GM23338 (cell line): ENCODE measurements at regions not wholly inside any gene's neighbourhood (a gene's known extent, or its start where the extent isn't known, plus 50 kb on each side); places are given as distances from the start of the nearest gene placed in this dataset.

Experiments used
- ATAC-seq: fragments of 200-7000 bp; cut with Tn5 transposase; 3 replicates; pipeline ENCODE4 v1.9.1; 2020
- DNase-seq: peaks from one replicate; pipeline ENCODE4 v3.0.0-alpha.2; 2015; ENCODE audit warnings: low spot score
- H2AFZ ChIP-seq: fragments of 200-600 bp; sonication (generic); 2 replicates; pipeline ENCODE4 v1.8.0; 2016; ENCODE audit warnings: antibody characterized with exemption, mild to moderate bottlenecking, moderate library complexity
- H3F3A ChIP-seq: fragments of 200-600 bp; sonication (generic); replicated peaks from 2 replicates; pipeline ENCODE4 v1.8.0; 2017; ENCODE audit warnings: antibody characterized with exemption, mixed run types, low read depth
- H3K27ac ChIP-seq: fragments of 200-600 bp; sonication (generic); 2 replicates; pipeline ENCODE4 v1.6.1; 2016; ENCODE audit warnings: low read depth
- H3K27me3 ChIP-seq: fragments of 200-600 bp; sonication (generic); 2 replicates; pipeline ENCODE4 v1.8.0; 2016; ENCODE audit warnings: mild to moderate bottlenecking, mixed run types, moderate library complexity; ENCODE audit not compliant: insufficient read depth
- H3K36me3 ChIP-seq: fragments of 200-600 bp; sonication (generic); 2 replicates; pipeline ENCODE4 v1.8.0; 2016; ENCODE audit warnings: mild to moderate bottlenecking; ENCODE audit not compliant: insufficient read depth
- H3K4me1 ChIP-seq: fragments of 200-600 bp; sonication (generic); 2 replicates; pipeline ENCODE4 v1.8.0; 2016; ENCODE audit warnings: mild to moderate bottlenecking, moderate library complexity; ENCODE audit not compliant: insufficient read depth
- H3K4me2 ChIP-seq: fragments of 200-600 bp; sonication (generic); 2 replicates; pipeline ENCODE4 v1.7.1; 2017; ENCODE audit warnings: mixed run types
- H3K4me3 ChIP-seq: fragments of 200-600 bp; sonication (generic); 2 replicates; pipeline ENCODE4 v1.6.1; 2016; ENCODE audit warnings: mixed run types
- H3K79me2 ChIP-seq: fragments of 200-600 bp; sonication (generic); replicated peaks from 2 replicates; pipeline ENCODE4 v1.8.0; 2017; ENCODE audit warnings: mild to moderate bottlenecking; ENCODE audit not compliant: insufficient read depth
- H3K9me2 ChIP-seq: fragments of 200-600 bp; sonication (generic); 2 replicates; pipeline ENCODE4 v1.8.0; 2017; ENCODE audit not compliant: insufficient read depth
- H4K20me1 ChIP-seq: fragments of 200-600 bp; sonication (generic); replicated peaks from 2 replicates; pipeline ENCODE4 v1.8.0; 2017; ENCODE audit warnings: mild to moderate bottlenecking; ENCODE audit not compliant: insufficient read depth
- H3K27ac Mint-ChIP-seq: 2 replicates; pipeline ENCODE4 v1.8.0; 2020; ENCODE audit warnings: inconsistent platforms, mild to moderate bottlenecking, moderate library complexity, mixed read lengths
- H3K27me3 Mint-ChIP-seq: 3 replicates; pipeline ENCODE4 v1.8.0; 2022; ENCODE audit warnings: low read depth, mild to moderate bottlenecking, moderate library complexity, mixed read lengths, inconsistent platforms; ENCODE audit not compliant: insufficient read depth, poor library complexity
- H3K36me3 Mint-ChIP-seq: 3 replicates; pipeline ENCODE4 v1.8.0; 2021; ENCODE audit warnings: low read depth, mild to moderate bottlenecking, inconsistent platforms, moderate library complexity, mixed read lengths
- H3K4me1 Mint-ChIP-seq: 3 replicates; pipeline ENCODE4 v1.8.0; 2020; ENCODE audit warnings: mild to moderate bottlenecking, inconsistent platforms, mixed read lengths
- H3K4me3 Mint-ChIP-seq: 3 replicates; pipeline ENCODE4 v1.8.0; 2021; ENCODE audit warnings: moderate library complexity, mild to moderate bottlenecking, inconsistent platforms, mixed read lengths
- H3K9me3 Mint-ChIP-seq: 3 replicates; pipeline ENCODE4 v1.8.0; 2020; ENCODE audit warnings: moderate library complexity, mild to moderate bottlenecking, inconsistent platforms, mixed read lengths
- CREB1 ChIP-seq: fragments of 250-450 bp; sonication (Bioruptor Pico); IDR thresholded peaks from 2 replicates; pipeline ENCODE4 v1.5.0; 2020; ENCODE audit warnings: low read depth, mild to moderate bottlenecking, moderate library complexity
- ETS1 ChIP-seq: IDR thresholded peaks from 2 replicates; pipeline ENCODE4 v1.6.1; 2016; ENCODE audit warnings: antibody characterized with exemption
- EZH2 ChIP-seq: fragments of 200-600 bp; sonication (generic); IDR thresholded peaks from one replicate; pipeline ENCODE4 v1.8.0; 2017; ENCODE audit warnings: antibody characterized with exemption, mild to moderate bottlenecking, low read depth; ENCODE audit not compliant: unreplicated experiment
- EZH2phosphoT487 ChIP-seq: fragments of 200-600 bp; sonication (generic); IDR thresholded peaks from one replicate; pipeline ENCODE4 v1.8.1; 2018; ENCODE audit warnings: antibody characterized with exemption; ENCODE audit not compliant: unreplicated experiment
- JUNB ChIP-seq: IDR thresholded peaks from one replicate; pipeline ENCODE4 v1.6.1; 2016; ENCODE audit warnings: antibody characterized with exemption; ENCODE audit not compliant: unreplicated experiment
- NANOG ChIP-seq: IDR thresholded peaks from 2 replicates; pipeline ENCODE4 v1.6.1; 2016; ENCODE audit warnings: antibody characterized with exemption, borderline replicate concordance
- POLR2AphosphoS5 ChIP-seq: IDR thresholded peaks from 2 replicates; pipeline ENCODE4 v1.6.1; 2016; ENCODE audit warnings: antibody characterized with exemption, low read depth
- REST ChIP-seq: IDR thresholded peaks from one replicate; pipeline ENCODE4 v1.6.1; 2018; ENCODE audit warnings: antibody characterized with exemption; ENCODE audit not compliant: unreplicated experiment
- STAT1 ChIP-seq: IDR thresholded peaks from one replicate; pipeline ENCODE4 v1.6.1; 2016; ENCODE audit warnings: antibody characterized with exemption; ENCODE audit not compliant: unreplicated experiment
- ZNF114 ChIP-seq: fragments of 250-450 bp; sonication (Bioruptor Pico); IDR thresholded peaks from 2 replicates; pipeline ENCODE4 v1.5.0; 2020; ENCODE audit warnings: mild to moderate bottlenecking, moderate library complexity

- no peak overlapping the region for H2AFZ ChIP-seq
- Mint-ChIP-seq H3K9me3 (peaks cover 10% of the 10 kb centered on the region; the same call in 2 of the 3 replicates), H3K27ac (no peak overlapping the region), H3K4me1 (no peaks in the 10 kb centered on the region), H3K4me3 (no peak overlapping the region), H3K36me3 (no peaks in the 10 kb centered on the region), H3K27me3 (no peaks in the 10 kb centered on the region)
- H3K27ac ChIP-seq = no peak overlapping the region
- TF ChIP-seq STAT1 (no peak), POLR2AphosphoS5 (no peak), ZNF114 (CRISPR knock-in tag) (no peak), ETS1 (no peak), EZH2phosphoT487 (no peak), EZH2 (no peak)
- H3F3A ChIP-seq = no peaks in the 10 kb centered on the region
- DNase-seq (no peak), ATAC-seq (no peak)
- H3K9me2 ChIP-seq = peaks cover 9% of the 10 kb centered on the region
- H3K4me2 ChIP-seq = no peak overlapping the region
- H3K36me3 ChIP-seq = no peaks in the 10 kb centered on the region
- no peaks in the 10 kb centered on the region for H4K20me1 ChIP-seq
- H3K4me3 ChIP-seq = no peak overlapping the region
- no peaks in the 10 kb centered on the region for H3K4me1 ChIP-seq
- H3K79me2 ChIP-seq = no peaks in the 10 kb centered on the region
- no peaks in the 10 kb centered on the region for H3K27me3 ChIP-seq
Measured at GRCh38 chr16:80233097-80233835, 307.5 kb upstream of the DYNLRB2 start.

GRCh38 chr16:80231888-80232287, 308.9 kb upstream of the DYNLRB2 start:
- H3K27me3 Mint-ChIP-seq = no peaks in the 10 kb centered on the region
- no peak overlapping the region for H3K4me3 ChIP-seq
- H3K27ac ChIP-seq = no peak overlapping the region
- no peaks in the 10 kb centered on the region for H3K36me3 ChIP-seq
- H3K4me1 ChIP-seq = no peaks in the 10 kb centered on the region
- H3K9me3 Mint-ChIP-seq = peaks cover 5% of the 10 kb centered on the region; the same call in 2 of the 3 replicates
- H3F3A ChIP-seq = no peaks in the 10 kb centered on the region
- H3K4me1 Mint-ChIP-seq = no peaks in the 10 kb centered on the region
- ATAC-seq (no peak), DNase-seq (no peak)
- no peak overlapping the region for H3K4me3 Mint-ChIP-seq
- no peaks in the 10 kb centered on the region for H4K20me1 ChIP-seq
- no peaks in the 10 kb centered on the region for H3K27me3 ChIP-seq
- H3K36me3 Mint-ChIP-seq = no peaks in the 10 kb centered on the region
- H2AFZ ChIP-seq = no peak overlapping the region
- no peak overlapping the region for H3K4me2 ChIP-seq
- no peak overlapping the region for H3K27ac Mint-ChIP-seq
- peaks cover 9% of the 10 kb centered on the region for H3K9me2 ChIP-seq
- H3K79me2 ChIP-seq = no peaks in the 10 kb centered on the region
- TF ChIP-seq NANOG (no peak), REST (no peak), POLR2AphosphoS5 (no peak), ZNF114 (CRISPR knock-in tag) (no peak), EZH2 (no peak), EZH2phosphoT487 (no peak), CREB1 (CRISPR knock-in tag) (no peak), ETS1 (no peak), JUNB (no peak)
